HuH-7 (cell line): ENCODE measurements at regions not wholly inside any gene's neighbourhood (a gene's known extent, or its start where the extent isn't known, plus 50 kb on each side); places are given as distances from the start of the nearest gene placed in this dataset.

Experiments used
- DNase-seq: peaks from one replicate; pipeline ENCODE4 v3.0.0; 2011; ENCODE audit warnings: low spot score

DNA sequence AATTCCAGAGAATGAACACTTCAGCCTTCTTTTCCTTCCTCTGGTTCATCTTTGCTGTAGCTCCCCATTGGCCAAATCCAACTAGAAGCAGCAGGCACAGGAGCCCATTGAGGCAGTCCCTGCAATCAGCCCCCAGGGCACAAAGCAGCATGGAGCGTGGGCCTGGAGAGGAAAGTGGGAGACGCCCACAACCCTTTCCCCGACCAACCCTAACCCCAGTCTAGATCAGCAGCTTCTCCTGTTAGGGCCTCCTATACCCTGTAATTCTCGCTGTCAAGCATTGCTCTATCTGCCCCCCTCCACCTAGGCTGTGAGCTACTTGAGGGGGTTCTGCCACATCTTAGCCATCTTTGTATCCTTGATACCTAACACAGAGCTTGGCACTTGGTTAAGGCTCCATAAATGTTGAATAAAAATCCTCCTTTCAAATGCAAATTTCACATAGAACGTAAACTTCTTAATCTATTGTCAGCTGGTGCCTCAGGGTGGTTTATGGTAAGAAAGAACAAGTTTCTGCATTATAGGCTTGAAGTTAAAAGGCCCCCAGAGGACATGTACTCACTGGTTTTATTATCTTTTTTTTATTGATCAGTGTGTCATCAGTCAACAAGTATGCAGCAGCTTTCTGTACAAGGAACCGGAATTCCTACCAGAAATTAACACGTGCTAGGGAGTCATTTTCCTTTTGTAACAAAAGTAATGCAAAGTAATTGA, 97.9 kb upstream of the PFN2 start:
- DNase-seq = no peak

DNA sequence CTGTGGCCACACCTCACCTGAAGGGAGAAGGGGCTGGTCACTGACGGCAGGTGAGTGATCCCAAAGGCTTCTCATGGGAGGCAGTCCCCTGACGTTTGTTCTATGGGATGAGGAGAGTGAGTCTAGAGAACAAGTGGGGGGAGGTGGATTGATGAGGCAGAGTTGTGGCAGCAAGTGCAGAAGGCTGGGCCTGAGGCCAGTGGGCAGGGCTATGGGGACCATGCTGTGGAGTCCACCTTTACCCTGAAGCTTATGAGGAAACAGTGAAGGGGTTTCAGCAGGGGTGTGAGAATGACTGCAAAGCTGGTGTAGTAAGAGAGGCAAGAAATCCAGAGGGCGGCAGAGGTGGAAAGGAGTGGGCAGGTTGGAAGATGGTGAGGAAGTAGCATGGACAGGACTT, 96.9 kb upstream of the PFN2 start:
- no peak for DNase-seq

- DNase-seq = no peak
Observed at GRCh38 chr3:150064971-150065370, 94.3 kb upstream of the PFN2 start.

DNA sequence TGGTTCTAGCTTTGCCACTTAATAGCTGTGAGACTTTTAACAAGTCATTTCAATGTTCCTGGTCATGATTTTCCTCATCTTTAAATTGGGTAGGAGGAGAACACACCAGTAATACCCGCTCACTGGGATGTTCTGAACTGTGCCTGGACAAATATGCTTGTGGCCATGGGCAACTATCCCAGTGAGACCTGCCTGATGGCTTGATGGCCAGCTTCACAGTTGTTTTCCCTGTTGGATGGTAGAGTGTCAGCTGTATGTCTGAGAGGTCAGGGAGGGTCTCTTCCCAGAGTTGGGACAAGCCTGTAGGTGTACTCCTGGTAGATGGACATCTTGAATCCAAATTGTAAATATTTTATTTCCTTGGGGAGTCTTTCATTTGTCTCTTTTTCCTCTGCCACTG, 92.5 kb upstream of the PFN2 start:
- no peak for DNase-seq

DNA sequence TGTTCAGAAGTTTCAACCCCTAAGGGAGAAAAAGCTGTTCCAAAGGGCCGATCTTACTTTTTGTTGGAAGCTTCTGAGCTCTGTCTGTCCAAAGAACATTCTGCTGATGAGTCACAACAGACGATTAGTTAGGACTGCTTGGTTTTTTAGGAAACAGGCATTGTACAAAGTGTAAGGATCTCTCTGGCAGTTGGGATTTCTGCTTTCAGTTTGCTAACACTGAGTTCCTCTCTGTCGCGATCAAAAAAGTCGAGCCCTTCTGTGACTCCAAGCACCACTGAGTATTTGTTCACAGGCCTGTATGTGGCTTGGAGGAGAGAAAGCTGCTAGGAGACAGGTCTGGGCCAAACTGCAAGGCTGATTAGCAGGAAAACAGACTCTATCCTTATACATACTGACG, 91.8 kb upstream of the PFN2 start:
- no peak for DNase-seq

DNA sequence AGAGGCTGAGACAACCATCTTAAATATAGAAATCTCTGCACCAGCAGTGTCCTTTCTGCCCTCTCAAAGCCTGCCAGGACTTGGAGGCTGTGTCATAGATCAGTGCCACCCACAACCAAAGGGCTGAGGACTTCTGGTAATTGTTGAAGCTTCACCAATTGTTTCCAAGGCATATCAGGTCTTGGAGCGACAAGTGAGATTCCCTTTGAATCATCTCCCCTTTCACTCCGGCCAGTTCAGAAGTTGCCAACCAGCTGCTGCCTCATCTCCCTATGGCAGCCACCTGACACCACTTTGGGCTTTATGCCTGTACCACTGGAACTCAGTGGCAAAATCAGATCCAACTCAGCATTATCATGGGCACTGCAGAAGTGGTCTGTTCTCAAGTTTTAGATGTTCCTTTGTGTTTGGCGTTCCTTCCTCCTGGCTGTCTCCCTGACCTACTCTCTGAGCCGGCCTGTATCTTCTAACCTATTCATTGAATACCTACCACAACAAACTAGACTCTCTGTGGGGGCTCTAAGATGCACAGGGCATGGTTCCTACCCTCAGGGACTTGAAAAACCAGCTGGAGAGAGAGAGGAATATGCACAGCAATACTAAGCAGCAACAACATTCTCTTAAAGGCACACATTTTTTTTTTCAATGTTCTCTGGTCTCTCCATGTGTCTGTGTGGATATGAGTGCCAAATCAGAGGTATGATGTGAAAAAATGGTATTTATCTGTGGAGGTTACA, 90.8 kb upstream of the PFN2 start:
- DNase-seq = no peak

DNA sequence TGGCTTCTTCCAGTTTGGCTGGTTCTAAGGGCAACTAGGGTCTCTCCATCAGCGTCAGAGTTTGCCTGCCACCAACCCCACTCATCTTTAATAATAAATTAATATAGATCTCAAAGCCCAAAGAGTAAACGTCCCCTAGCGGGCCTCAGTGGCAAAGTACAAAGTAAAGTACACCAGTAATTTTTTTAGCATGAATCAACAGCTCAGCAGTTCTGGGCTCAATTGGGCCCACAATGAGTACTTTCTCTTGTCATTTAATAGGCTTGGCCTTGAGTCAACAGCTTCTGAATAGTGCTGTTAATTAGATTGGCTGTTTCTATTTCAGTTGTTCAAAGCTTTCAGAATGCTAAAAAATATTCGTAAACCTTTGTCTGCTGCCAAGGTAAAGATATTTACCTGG, 89.0 kb upstream of the PFN2 start:
- no peak for DNase-seq

- no peak for DNase-seq
Observed at GRCh38 chr3:150059241-150059640, 88.5 kb upstream of the PFN2 start.

- DNase-seq = no peak
Observed at GRCh38 chr3:150057227-150057626, 86.5 kb upstream of the PFN2 start.

- DNase-seq = no peak
Observed at GRCh38 chr3:150055332-150055731, 84.6 kb upstream of the PFN2 start.

GRCh38 chr3:150054635-150055034, 83.9 kb upstream of the PFN2 start:
- DNase-seq = no peak

DNA sequence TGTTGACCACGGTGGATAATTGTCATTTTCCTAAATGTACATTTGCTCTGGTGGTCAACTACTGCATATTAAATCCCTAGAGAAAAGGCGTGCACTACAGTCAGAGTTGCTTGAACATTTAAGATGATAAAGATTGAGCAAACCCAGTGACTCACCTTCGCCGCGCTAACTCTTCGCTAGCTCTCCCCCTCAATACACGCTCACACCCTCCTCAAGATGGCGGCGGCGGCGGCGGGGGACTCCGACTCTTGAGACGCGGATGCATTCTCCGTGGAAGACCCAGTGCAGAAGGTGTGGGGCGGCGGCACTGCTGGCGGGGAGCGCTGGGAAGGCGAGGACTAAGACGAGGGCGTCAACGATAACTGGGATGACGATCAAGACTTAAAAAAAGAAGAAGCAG, 79.8 kb upstream of the PFN2 start:
- DNase-seq = no peak

DNA sequence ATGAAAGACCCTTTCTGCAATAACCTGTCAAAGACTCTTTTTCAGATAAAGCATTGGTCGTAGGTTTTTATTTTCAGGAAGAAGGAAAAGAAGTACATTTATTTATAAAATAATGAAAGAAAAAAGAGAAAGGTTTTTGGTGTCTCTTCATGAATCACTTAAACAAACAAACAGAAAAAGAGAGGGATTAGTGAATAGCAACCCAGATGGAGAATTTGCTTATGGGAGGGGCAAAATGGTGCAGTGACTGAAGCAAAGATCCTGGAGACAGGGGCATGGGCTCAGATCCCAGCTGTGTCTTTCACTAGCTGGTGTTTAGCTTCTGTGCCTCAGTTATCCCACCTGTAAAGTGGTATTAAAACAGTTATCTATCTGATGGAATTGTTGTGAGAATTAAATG, 78.6 kb upstream of the PFN2 start:
- no peak for DNase-seq

DNA sequence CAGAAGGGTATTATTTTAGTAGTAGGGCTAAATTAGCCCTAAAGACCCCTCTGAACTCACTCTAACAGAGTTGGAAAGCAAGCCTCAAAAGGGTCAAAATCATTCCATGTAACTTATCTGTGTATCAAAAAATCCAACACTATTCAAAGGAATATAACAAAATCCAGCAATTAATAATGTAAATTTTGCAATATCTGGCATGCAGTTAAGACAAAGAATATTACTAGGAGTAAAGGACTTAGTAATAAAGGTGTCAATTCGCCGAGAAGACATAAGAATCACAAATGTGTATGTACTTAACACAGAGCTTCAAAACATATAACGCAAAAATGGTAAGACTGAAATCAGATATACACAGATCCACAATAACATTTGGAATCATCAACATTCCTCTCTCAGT, 71.2 kb upstream of the PFN2 start:
- no peak for DNase-seq

GRCh38 chr3:150040097-150040496, 69.4 kb upstream of the PFN2 start:
- no peak for DNase-seq

DNA sequence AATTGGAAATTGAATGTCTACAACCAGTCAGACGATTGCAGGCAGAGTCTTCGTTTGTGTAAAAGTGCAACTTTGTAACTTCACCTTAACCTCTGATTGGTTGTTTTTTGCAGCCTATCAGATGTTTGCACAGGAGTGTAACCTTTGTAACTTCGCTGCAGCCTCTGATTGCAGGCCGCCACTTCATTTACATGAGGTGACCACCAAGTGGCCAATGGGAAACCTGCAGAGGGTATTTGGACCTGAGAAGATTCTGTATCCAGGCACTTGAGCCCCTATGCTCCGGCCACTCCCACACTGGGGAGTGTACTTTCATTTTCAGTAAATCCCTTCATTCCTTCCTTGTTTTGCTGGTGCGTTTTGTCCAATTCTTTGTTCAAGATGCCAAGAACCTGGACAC, 68.1 kb upstream of the PFN2 start:
- no peak for DNase-seq

GRCh38 chr3:150036780-150037179, 66.1 kb upstream of the PFN2 start:
- DNase-seq = no peak

DNA sequence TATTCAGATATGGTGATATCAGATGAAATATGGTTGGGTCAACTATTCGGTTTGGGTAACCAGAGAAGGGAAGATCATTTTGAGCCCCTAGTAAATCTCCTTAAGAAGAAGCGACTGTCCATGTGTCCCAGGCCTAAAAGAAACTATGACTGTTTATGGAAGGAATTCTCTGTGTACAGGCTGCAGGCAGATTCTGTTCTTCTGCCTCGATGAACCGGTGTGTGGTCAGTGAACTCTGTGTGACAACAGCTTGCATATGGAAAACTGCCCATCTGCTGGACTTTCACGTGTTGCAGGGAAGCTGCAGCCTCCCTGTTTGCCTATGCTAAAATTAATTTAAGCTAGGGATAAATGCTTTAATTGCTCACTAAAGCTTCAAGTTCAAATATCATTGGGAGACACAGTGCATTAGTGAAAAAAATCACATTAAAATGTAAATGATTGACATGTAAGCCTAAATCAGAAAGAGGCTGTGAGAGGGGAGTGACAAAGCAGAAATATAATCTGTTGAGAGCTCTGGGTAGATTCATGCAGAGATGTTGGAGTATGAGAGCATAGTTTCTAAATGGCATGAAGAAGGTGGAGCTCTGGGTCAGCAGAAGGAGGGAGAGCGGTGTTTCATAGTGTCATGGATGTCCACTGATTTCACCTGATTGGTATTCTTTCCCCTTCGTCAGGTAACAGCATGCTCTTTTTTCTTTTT, 65.4 kb upstream of the PFN2 start:
- no peak for DNase-seq

DNA sequence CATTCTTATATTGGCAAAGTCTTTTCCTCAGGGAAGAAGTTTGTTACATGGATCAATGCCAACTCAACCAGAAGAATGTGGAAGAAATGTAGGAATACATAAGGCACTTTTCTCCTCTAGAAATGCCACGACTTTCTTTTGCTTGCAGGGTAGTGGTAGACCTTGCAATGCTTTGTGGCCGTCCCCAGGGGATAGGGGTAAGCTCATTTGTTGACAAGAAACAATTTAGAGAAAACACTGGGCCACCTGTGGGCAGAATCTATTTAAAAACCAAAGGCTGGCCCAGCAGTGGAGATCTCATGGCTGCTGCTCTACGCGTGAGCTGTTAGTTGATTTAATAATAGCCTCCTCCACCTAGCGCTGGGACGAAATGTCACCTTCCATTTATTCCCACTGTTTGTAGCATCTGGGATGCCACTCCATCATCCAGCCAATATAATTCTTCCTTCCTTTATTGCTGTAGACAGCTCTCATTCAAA, 64.6 kb upstream of the PFN2 start:
- no peak for DNase-seq

DNA sequence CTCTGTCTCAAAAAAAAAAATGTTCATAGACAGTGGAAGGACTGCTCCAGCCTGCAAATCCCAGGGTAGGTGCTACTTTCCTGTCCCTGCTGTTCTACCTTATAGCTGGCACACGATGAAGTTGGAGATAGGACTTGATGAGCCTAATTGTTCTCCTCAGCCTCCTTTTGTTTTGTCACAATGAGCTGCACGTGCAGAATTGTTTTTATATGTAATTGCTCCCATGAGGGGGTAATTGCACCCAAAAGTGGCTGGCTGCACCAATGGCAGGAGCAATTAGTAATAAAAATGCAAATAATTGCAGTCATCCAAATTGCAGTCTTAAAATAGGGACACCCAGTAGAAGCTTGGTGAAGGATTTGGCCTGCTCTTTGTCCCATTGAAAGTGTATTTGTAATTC, 63.0 kb upstream of the PFN2 start:
- DNase-seq = no peak

DNA sequence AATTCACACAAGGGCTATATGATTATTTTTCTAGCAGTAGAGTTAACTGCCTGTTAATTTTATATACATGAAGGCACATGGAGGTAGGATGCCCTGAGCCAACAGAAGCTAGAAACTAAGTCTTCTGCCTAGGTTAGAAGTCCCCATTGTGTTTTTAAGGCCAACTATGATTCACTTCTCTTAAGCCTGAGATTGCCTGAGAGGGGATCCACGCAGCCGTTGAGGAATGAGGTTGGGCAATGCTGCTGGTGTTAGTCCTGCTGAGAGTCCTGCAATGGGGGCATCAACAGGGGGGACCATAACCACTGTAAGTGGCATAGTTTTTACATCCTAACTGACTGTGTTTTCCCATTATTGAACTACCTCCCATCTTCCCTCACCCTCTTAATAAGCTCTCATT, 60.1 kb upstream of the PFN2 start:
- no peak for DNase-seq

DNA sequence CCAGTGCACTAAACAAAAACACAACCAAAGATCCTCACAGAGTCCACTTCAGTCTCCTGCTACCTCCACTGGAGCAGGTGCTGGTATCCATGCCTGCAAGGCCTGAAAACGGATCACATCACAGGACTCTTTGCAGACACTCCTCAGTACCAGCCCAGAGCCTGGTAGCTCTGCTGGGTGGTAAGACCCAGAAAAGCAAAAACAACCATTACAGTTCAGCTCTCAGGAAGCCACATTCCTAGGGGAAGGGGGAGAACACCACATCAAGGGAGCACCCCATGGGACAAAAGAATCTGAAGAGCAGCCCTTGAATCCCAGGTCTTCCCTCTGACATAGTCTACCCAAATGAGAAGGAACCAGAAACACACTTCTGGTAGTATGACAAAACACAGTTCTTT, 52.5 kb upstream of the PFN2 start:
- DNase-seq = no peak
